GM23338 (cell line): ENCODE measurements at regions not wholly inside any gene's neighbourhood (a gene's known extent, or its start where the extent isn't known, plus 50 kb on each side); places are given as distances from the start of the nearest gene placed in this dataset.

ENCODE experiments used
- ATAC-seq: fragments of 200-7000 bp; cut with Tn5 transposase; 3 replicates; pipeline ENCODE4 v1.9.1; 2020
- DNase-seq: peaks from one replicate; pipeline ENCODE4 v3.0.0-alpha.2; 2015; ENCODE audit warnings: low spot score
- H2AFZ ChIP-seq: fragments of 200-600 bp; sonication (generic); 2 replicates; pipeline ENCODE4 v1.8.0; 2016; ENCODE audit warnings: antibody characterized with exemption, mild to moderate bottlenecking, moderate library complexity
- H3F3A ChIP-seq: fragments of 200-600 bp; sonication (generic); replicated peaks from 2 replicates; pipeline ENCODE4 v1.8.0; 2017; ENCODE audit warnings: antibody characterized with exemption, mixed run types, low read depth
- H3K27ac ChIP-seq: fragments of 200-600 bp; sonication (generic); 2 replicates; pipeline ENCODE4 v1.6.1; 2016; ENCODE audit warnings: low read depth
- H3K27me3 ChIP-seq: fragments of 200-600 bp; sonication (generic); 2 replicates; pipeline ENCODE4 v1.8.0; 2016; ENCODE audit warnings: mild to moderate bottlenecking, mixed run types, moderate library complexity; ENCODE audit not compliant: insufficient read depth
- H3K36me3 ChIP-seq: fragments of 200-600 bp; sonication (generic); 2 replicates; pipeline ENCODE4 v1.8.0; 2016; ENCODE audit warnings: mild to moderate bottlenecking; ENCODE audit not compliant: insufficient read depth
- H3K4me1 ChIP-seq: fragments of 200-600 bp; sonication (generic); 2 replicates; pipeline ENCODE4 v1.8.0; 2016; ENCODE audit warnings: mild to moderate bottlenecking, moderate library complexity; ENCODE audit not compliant: insufficient read depth
- H3K4me2 ChIP-seq: fragments of 200-600 bp; sonication (generic); 2 replicates; pipeline ENCODE4 v1.7.1; 2017; ENCODE audit warnings: mixed run types
- H3K4me3 ChIP-seq: fragments of 200-600 bp; sonication (generic); 2 replicates; pipeline ENCODE4 v1.6.1; 2016; ENCODE audit warnings: mixed run types
- H3K79me2 ChIP-seq: fragments of 200-600 bp; sonication (generic); replicated peaks from 2 replicates; pipeline ENCODE4 v1.8.0; 2017; ENCODE audit warnings: mild to moderate bottlenecking; ENCODE audit not compliant: insufficient read depth
- H3K9me2 ChIP-seq: fragments of 200-600 bp; sonication (generic); 2 replicates; pipeline ENCODE4 v1.8.0; 2017; ENCODE audit not compliant: insufficient read depth
- H4K20me1 ChIP-seq: fragments of 200-600 bp; sonication (generic); replicated peaks from 2 replicates; pipeline ENCODE4 v1.8.0; 2017; ENCODE audit warnings: mild to moderate bottlenecking; ENCODE audit not compliant: insufficient read depth
- H3K27ac Mint-ChIP-seq: 2 replicates; pipeline ENCODE4 v1.8.0; 2020; ENCODE audit warnings: inconsistent platforms, mild to moderate bottlenecking, moderate library complexity, mixed read lengths
- H3K27me3 Mint-ChIP-seq: 3 replicates; pipeline ENCODE4 v1.8.0; 2022; ENCODE audit warnings: low read depth, mild to moderate bottlenecking, moderate library complexity, mixed read lengths, inconsistent platforms; ENCODE audit not compliant: insufficient read depth, poor library complexity
- H3K36me3 Mint-ChIP-seq: 3 replicates; pipeline ENCODE4 v1.8.0; 2021; ENCODE audit warnings: low read depth, mild to moderate bottlenecking, inconsistent platforms, moderate library complexity, mixed read lengths
- H3K4me1 Mint-ChIP-seq: 3 replicates; pipeline ENCODE4 v1.8.0; 2020; ENCODE audit warnings: mild to moderate bottlenecking, inconsistent platforms, mixed read lengths
- H3K4me3 Mint-ChIP-seq: 3 replicates; pipeline ENCODE4 v1.8.0; 2021; ENCODE audit warnings: moderate library complexity, mild to moderate bottlenecking, inconsistent platforms, mixed read lengths
- H3K9me3 Mint-ChIP-seq: 3 replicates; pipeline ENCODE4 v1.8.0; 2020; ENCODE audit warnings: moderate library complexity, mild to moderate bottlenecking, inconsistent platforms, mixed read lengths
- NANOG ChIP-seq: IDR thresholded peaks from 2 replicates; pipeline ENCODE4 v1.6.1; 2016; ENCODE audit warnings: antibody characterized with exemption, borderline replicate concordance
- ZNF114 ChIP-seq: fragments of 250-450 bp; sonication (Bioruptor Pico); IDR thresholded peaks from 2 replicates; pipeline ENCODE4 v1.5.0; 2020; ENCODE audit warnings: mild to moderate bottlenecking, moderate library complexity
- ZNF331 ChIP-seq: fragments of 250-450 bp; sonication (Bioruptor Pico); IDR thresholded peaks from 2 replicates; pipeline ENCODE4 v1.5.0; 2020; ENCODE audit warnings: low read depth, mild to moderate bottlenecking, moderate library complexity
- TF ChIP-seq, protein P1 (sequence below), 2 experiments: fragments of 200-600 bp in 1 of 2; sonication (generic) in 1 of 2; conservative IDR thresholded peaks; 2 replicates each; pipeline versions ENCODE4 v1.5.1 to v1.6.1; 2016 to 2017; ENCODE audit warnings: antibody characterized with exemption in 2 of 2, low read depth in 2 of 2, mild to moderate bottlenecking in 2 of 2, moderate library complexity in 1 of 2
- TF ChIP-seq, protein P2 (sequence below): IDR thresholded peaks from one replicate; pipeline ENCODE4 v1.6.1; 2018; ENCODE audit warnings: antibody characterized with exemption; ENCODE audit not compliant: unreplicated experiment
- TF ChIP-seq, protein P3 (sequence below): fragments of 250-450 bp; sonication (Bioruptor Pico); IDR thresholded peaks from 2 replicates; pipeline ENCODE4 v1.5.0; 2020; ENCODE audit warnings: mild to moderate bottlenecking, moderate library complexity
- TF ChIP-seq, protein P4 (sequence below): IDR thresholded peaks from 2 replicates; pipeline ENCODE4 v1.6.1; 2016; ENCODE audit warnings: antibody characterized with exemption

DNA sequence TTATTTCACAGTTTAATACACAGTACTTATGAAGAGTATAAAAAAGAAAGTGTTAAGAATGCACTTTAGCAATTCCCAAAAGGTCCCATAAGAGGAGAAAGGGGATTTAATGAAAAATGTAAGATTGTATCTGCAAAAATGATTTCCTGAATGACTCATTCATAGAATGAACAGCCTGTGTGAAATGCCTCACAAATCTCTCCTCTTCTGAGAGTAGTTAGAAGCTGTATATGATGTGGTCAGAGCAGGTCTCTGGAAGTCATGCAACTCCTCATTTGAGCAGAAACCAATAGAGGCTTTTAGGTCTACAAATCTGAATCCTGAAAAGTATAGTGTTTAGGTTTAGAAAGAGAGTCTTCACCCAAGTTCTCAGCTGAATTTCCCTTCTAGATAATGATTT, 381.3 kb upstream of the INTU start:
- no peaks in the 10 kb centered on the region for H3K36me3 ChIP-seq
- Mint-ChIP-seq H3K27ac (no peak overlapping the region), H3K27me3 (no peaks in the 10 kb centered on the region), H3K4me1 (no peaks in the 10 kb centered on the region; the same call in 2 of the 3 replicates), H3K9me3 (no peaks in the 10 kb centered on the region; the same call in 2 of the 3 replicates), H3K4me3 (no peak overlapping the region), H3K36me3 (no peaks in the 10 kb centered on the region)
- TF ChIP-seq, protein P1, sequence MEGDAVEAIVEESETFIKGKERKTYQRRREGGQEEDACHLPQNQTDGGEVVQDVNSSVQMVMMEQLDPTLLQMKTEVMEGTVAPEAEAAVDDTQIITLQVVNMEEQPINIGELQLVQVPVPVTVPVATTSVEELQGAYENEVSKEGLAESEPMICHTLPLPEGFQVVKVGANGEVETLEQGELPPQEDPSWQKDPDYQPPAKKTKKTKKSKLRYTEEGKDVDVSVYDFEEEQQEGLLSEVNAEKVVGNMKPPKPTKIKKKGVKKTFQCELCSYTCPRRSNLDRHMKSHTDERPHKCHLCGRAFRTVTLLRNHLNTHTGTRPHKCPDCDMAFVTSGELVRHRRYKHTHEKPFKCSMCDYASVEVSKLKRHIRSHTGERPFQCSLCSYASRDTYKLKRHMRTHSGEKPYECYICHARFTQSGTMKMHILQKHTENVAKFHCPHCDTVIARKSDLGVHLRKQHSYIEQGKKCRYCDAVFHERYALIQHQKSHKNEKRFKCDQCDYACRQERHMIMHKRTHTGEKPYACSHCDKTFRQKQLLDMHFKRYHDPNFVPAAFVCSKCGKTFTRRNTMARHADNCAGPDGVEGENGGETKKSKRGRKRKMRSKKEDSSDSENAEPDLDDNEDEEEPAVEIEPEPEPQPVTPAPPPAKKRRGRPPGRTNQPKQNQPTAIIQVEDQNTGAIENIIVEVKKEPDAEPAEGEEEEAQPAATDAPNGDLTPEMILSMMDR (conservative IDR thresholded peaks at IDR 0.05; ENCODE audit: low read depth in 2 of 2) = no peak
- no peak for TF ChIP-seq NANOG
- TF ChIP-seq, protein P2, sequence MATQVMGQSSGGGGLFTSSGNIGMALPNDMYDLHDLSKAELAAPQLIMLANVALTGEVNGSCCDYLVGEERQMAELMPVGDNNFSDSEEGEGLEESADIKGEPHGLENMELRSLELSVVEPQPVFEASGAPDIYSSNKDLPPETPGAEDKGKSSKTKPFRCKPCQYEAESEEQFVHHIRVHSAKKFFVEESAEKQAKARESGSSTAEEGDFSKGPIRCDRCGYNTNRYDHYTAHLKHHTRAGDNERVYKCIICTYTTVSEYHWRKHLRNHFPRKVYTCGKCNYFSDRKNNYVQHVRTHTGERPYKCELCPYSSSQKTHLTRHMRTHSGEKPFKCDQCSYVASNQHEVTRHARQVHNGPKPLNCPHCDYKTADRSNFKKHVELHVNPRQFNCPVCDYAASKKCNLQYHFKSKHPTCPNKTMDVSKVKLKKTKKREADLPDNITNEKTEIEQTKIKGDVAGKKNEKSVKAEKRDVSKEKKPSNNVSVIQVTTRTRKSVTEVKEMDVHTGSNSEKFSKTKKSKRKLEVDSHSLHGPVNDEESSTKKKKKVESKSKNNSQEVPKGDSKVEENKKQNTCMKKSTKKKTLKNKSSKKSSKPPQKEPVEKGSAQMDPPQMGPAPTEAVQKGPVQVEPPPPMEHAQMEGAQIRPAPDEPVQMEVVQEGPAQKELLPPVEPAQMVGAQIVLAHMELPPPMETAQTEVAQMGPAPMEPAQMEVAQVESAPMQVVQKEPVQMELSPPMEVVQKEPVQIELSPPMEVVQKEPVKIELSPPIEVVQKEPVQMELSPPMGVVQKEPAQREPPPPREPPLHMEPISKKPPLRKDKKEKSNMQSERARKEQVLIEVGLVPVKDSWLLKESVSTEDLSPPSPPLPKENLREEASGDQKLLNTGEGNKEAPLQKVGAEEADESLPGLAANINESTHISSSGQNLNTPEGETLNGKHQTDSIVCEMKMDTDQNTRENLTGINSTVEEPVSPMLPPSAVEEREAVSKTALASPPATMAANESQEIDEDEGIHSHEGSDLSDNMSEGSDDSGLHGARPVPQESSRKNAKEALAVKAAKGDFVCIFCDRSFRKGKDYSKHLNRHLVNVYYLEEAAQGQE = no peak
- H3F3A ChIP-seq = no peaks in the 10 kb centered on the region
- H2AFZ ChIP-seq = no peak overlapping the region
- no peaks in the 10 kb centered on the region for H3K4me1 ChIP-seq
- H4K20me1 ChIP-seq = no peaks in the 10 kb centered on the region
- no peaks in the 10 kb centered on the region for H3K27me3 ChIP-seq
- DNase-seq = no peak
- no peak overlapping the region for H3K4me2 ChIP-seq
- H3K27ac ChIP-seq = no peak overlapping the region
- H3K79me2 ChIP-seq = no peaks in the 10 kb centered on the region
- ATAC-seq = no peak
- H3K4me3 ChIP-seq = no peak overlapping the region
- peaks cover 16% of the 10 kb centered on the region for H3K9me2 ChIP-seq

DNA sequence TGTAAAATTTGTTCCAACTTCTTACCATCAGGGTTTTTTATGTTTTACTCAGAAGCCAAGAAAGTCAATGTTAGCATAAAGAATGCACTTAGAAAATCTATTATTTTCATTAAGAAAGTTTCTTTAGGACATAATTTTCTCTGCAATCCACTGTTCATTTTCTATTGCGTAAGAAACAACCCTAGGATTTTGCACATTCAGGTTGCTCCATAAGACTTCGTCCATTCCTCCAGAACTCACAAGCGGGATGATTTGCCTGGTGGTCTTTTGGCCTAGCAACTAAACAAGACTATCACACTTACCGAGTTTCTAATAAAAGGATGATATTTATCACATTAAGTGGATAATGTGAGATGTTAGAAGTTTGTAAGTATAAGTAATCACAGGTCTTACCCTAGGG, 376.3 kb upstream of the INTU start:
- H3K27me3 Mint-ChIP-seq = no peaks in the 10 kb centered on the region
- Histone ChIP-seq H2AFZ (no peak overlapping the region), H3K36me3 (no peaks in the 10 kb centered on the region), H3K4me2 (no peak overlapping the region), H3K79me2 (no peaks in the 10 kb centered on the region), H3K4me3 (no peak overlapping the region), H4K20me1 (no peaks in the 10 kb centered on the region), H3F3A (no peaks in the 10 kb centered on the region), H3K27me3 (no peaks in the 10 kb centered on the region), H3K9me2 (peaks cover 6% of the 10 kb centered on the region; the same call in 1 of the 2 replicates), H3K27ac (no peak overlapping the region), H3K4me1 (no peaks in the 10 kb centered on the region)
- H3K36me3 Mint-ChIP-seq = no peaks in the 10 kb centered on the region; the same call in 2 of the 3 replicates
- no peak overlapping the region for H3K4me3 Mint-ChIP-seq
- H3K9me3 Mint-ChIP-seq = no peaks in the 10 kb centered on the region; the same call in 2 of the 3 replicates
- DNase-seq (no peak), ATAC-seq (no peak)
- no peaks in the 10 kb centered on the region; the same call in 1 of the 3 replicates for H3K4me1 Mint-ChIP-seq
- no peak overlapping the region for H3K27ac Mint-ChIP-seq
- no peak for TF ChIP-seq ZNF331 (CRISPR knock-in tag)
- TF ChIP-seq, protein P3, sequence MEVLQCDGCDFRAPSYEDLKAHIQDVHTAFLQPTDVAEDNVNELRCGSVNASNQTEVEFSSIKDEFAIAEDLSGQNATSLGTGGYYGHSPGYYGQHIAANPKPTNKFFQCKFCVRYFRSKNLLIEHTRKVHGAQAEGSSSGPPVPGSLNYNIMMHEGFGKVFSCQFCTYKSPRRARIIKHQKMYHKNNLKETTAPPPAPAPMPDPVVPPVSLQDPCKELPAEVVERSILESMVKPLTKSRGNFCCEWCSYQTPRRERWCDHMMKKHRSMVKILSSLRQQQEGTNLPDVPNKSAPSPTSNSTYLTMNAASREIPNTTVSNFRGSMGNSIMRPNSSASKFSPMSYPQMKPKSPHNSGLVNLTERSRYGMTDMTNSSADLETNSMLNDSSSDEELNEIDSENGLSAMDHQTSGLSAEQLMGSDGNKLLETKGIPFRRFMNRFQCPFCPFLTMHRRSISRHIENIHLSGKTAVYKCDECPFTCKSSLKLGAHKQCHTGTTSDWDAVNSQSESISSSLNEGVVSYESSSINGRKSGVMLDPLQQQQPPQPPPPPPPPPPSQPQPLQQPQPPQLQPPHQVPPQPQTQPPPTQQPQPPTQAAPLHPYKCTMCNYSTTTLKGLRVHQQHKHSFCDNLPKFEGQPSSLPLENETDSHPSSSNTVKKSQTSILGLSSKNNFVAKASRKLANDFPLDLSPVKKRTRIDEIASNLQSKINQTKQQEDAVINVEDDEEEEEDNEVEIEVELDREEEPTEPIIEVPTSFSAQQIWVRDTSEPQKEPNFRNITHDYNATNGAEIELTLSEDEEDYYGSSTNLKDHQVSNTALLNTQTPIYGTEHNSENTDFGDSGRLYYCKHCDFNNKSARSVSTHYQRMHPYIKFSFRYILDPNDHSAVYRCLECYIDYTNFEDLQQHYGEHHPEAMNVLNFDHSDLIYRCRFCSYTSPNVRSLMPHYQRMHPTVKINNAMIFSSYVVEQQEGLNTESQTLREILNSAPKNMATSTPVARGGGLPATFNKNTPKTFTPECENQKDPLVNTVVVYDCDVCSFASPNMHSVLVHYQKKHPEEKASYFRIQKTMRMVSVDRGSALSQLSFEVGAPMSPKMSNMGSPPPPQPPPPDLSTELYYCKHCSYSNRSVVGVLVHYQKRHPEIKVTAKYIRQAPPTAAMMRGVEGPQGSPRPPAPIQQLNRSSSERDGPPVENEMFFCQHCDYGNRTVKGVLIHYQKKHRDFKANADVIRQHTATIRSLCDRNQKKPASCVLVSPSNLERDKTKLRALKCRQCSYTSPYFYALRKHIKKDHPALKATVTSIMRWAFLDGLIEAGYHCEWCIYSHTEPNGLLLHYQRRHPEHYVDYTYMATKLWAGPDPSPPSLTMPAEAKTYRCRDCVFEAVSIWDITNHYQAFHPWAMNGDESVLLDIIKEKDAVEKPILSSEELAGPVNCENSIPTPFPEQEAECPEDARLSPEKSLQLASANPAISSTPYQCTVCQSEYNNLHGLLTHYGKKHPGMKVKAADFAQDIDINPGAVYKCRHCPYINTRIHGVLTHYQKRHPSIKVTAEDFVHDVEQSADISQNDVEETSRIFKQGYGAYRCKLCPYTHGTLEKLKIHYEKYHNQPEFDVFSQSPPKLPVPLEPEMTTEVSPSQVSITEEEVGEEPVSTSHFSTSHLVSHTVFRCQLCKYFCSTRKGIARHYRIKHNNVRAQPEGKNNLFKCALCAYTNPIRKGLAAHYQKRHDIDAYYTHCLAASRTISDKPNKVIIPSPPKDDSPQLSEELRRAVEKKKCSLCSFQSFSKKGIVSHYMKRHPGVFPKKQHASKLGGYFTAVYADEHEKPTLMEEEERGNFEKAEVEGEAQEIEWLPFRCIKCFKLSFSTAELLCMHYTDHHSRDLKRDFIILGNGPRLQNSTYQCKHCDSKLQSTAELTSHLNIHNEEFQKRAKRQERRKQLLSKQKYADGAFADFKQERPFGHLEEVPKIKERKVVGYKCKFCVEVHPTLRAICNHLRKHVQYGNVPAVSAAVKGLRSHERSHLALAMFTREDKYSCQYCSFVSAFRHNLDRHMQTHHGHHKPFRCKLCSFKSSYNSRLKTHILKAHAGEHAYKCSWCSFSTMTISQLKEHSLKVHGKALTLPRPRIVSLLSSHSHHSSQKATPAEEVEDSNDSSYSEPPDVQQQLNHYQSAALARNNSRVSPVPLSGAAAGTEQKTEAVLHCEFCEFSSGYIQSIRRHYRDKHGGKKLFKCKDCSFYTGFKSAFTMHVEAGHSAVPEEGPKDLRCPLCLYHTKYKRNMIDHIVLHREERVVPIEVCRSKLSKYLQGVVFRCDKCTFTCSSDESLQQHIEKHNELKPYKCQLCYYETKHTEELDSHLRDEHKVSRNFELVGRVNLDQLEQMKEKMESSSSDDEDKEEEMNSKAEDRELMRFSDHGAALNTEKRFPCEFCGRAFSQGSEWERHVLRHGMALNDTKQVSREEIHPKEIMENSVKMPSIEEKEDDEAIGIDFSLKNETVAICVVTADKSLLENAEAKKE (CRISPR knock-in tag) = no peak
- TF ChIP-seq, protein P4, sequence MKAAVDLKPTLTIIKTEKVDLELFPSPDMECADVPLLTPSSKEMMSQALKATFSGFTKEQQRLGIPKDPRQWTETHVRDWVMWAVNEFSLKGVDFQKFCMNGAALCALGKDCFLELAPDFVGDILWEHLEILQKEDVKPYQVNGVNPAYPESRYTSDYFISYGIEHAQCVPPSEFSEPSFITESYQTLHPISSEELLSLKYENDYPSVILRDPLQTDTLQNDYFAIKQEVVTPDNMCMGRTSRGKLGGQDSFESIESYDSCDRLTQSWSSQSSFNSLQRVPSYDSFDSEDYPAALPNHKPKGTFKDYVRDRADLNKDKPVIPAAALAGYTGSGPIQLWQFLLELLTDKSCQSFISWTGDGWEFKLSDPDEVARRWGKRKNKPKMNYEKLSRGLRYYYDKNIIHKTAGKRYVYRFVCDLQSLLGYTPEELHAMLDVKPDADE = no peak
- TF ChIP-seq ZNF114 = no peak
